GM03348 (cell line): ENCODE measurements at regions not wholly inside any gene's neighbourhood (a gene's known extent, or its start where the extent isn't known, plus 50 kb on each side); places are given as distances from the start of the nearest gene placed in this dataset.
"Not testable (repeated sequence)": the region's sequence is repeated elsewhere in the genome, so short reads cannot be mapped to it uniquely, and the experiment has no call there.

Experiments
- DNase-seq: peaks from one replicate; pipeline ENCODE4 v3.0.0; 2012; ENCODE audit warnings: low spot score

DNA sequence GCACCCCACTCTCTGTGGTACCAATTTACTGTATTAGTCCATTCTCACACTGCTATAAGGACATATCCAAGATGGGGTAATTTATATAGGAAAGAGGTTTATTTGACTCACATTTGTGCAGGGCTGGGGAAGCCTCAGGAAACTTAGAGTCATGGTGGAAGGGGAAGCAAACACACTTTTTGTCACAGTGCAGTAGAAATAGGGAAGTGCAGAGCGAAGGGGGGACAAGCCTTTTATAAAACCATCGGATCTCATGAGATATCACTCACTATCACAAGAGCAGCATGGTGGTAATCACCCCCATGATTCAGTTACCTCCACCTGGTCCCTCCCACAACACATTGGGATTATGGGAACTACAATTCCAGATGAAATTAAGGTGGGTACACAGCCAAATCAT is 766.9 kb upstream of the PCDH10 start:
- DNase-seq: no peak

DNA sequence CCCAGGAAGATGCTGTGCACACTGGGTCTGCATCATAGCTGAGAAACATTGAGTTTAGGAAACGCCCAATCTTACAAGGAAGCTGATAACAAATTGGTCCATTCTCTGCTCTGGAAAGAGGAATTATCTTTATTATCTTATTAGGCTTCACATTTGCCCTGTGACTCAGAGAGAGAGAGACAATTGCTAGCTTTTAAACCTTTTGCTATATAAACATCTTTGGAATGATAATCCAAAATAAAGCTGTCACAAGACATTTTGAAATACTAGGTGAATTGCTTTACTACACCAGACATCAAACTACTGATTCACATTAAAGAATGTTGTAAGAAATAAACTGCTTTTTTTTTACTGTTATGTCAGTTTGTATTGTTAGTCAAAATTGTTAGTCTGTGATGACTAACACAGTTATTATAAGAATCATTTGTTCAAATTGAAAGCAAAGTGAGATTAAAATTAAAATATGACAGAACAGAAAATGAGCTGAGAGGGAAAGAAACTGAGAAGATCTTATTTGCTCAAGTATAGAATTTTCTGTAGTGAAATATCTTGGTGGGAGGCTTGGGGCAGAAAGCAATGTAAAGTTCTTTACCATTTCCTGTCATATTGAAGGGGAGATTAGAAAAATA is 765.4 kb upstream of the PCDH10 start:
- no peak for DNase-seq

DNA sequence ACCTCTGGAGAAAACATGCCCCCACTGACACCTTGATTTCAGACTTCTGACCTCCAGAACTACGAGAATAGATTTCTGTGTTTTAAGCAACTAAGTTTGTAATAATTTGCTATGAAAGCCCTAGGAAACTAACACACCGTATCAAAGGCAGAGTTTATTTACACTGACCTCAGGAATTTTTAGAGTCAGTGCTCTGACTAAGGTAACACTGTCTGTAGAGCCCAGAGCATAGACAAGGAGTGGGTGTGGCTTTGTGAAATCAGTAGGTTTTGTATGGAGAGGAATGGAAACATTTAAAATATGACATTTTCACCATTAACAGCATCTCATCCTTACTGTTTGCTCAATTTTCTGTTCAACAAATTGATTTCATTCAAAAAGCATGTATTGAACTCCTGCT is 764.4 kb upstream of the PCDH10 start:
- DNase-seq: no peak

DNA sequence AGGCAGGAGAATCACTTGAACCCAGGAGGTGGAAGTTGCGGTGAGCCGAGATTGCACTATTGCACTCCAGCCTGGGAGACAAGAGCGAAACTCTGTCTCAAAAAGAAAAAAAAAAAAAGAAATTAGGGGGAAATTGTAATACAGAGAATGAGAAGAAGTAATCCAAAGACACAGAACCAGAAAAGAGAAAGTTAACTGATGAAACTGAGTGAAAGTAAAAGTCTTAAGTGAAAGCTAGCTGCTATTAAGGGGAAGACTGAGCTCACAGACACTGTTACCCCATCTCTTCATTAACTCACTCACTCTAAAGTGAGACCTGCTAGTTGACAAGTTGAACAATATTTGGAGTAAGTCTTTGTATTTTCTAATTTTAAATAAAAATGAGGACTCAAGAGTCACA is 763.0 kb upstream of the PCDH10 start:
- no peak for DNase-seq

DNA sequence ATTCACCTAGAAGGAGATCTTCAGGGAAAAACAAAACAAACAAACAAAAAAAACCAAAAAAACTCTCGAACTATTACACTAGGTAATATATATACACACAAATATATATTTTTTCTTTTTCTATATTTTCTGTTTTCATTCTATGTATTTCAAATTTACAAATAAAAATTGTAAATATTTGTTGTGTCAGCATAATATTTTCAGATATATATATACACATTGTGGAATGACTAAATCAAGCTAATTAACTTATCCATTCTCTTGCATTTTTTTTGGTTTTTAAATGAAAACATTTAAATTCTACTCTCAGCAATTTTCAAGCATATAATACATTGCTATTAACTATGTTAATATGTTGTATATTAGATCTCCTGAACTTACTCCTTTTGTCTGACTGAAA is 762.0 kb upstream of the PCDH10 start:
- DNase-seq: no peak

DNA sequence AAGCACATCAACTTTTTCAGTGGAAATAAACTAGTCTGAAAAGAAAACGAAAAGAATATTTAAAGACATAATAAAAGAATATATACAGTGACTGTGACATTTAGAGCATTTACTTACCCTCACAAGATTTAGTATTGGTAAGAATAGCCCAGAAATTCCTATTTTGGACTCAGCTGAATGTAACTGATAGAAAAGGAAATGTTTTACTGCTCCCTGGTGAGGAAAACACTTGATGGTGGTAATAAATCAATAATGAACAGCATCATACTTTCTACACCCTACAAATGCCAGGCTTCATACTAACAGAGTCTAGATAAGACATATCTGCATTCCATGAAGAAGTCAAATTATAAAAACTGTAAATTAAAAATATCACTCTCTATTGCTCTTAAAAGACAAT is 753.5 kb upstream of the PCDH10 start:
- DNase-seq: no peak

DNA sequence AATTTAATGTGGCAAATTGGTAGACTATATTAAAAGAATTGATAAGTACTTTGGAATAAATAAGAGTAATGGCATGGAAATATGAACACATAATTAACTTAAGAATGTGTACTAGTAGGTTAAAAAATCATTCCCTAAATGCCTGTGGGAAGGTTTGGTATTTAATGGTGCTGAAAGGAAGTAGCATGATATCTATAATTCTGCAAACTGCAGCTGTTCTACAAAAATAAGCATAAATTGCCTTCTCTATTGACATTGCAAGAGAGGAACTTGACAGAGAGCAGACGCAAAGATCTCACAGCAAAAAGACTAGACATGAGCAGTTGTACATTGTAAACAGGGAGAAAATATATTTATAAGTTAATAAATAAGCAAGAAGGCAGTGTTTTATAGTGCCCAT is 752.5 kb upstream of the PCDH10 start:
- DNase-seq: no peak

DNA sequence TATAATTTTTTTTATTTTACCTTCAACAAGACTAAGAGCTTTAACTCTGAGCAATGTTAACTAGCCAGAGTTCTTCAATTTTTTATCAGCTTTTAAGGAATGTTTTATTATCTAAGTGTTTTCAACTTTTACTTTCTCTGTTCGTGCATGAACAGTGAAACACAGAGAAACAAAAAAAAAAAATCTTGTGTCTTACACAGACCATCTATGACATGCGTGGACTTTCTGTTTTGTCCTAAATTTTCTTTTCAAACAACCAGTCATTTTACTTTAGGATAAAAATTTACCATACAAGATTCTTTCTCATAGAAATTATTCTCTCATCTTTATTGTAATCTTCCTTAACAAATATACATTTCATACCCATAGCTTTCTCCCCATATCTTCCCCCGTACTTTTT is 731.9 kb upstream of the PCDH10 start:
- DNase-seq: no peak

DNA sequence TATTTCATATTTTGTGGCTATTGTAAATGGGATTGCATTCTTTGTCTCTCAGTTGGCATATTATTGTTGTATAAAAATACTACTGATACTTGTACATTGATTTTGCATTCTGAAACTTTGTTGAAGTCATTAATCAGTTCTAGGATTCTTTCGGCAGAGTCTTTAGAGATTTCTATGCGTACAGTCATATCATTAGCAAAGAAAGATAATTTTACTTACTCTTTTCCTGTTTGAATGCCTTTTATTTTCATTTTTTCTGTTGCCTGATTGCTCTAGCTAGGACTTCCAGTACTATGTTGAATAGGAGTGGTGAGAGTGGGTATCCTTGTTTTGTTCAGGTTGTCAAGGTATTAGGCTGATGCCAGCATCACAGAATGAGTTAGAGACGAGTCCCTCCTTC is 722.0 kb upstream of the PCDH10 start:
- no peak for DNase-seq

DNA sequence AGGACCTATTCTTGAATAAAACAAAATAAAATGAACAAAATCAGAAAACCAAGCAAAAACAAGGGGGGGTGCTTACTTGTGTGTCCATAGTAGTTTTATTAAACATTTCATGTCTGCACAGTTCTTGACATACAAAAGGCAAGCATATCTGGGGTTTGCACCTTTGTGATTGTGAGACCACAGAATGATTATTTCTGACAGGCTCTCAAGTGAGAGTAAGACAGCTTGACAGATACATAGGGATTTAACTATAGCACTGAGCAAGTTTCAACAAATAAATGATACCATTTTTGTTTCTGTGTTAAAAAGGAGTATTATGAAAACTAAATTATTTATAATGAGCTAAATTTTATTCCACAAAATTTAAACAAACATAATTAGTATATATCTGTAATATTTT is 712.0 kb upstream of the PCDH10 start:
- no peak for DNase-seq

DNA sequence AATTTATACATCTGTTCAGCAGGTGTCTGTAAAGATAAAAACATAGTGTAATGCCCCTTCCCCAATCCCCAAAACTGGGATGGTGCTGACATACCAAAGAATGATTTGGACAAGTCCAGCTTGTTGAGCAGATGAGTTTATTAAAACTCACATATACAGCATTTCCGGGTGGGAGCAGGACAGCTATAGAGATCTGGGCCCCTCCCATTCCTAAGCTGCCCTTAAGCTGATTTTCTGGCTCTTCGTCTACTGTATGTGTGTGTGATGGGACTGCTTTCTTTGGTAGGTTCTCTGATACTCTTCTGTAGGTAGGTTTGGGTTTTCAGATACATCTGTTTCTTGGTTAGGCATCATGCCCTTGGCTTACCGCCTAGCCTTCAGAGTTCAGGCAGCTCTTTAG is 703.7 kb upstream of the PCDH10 start:
- no peak for DNase-seq

DNA sequence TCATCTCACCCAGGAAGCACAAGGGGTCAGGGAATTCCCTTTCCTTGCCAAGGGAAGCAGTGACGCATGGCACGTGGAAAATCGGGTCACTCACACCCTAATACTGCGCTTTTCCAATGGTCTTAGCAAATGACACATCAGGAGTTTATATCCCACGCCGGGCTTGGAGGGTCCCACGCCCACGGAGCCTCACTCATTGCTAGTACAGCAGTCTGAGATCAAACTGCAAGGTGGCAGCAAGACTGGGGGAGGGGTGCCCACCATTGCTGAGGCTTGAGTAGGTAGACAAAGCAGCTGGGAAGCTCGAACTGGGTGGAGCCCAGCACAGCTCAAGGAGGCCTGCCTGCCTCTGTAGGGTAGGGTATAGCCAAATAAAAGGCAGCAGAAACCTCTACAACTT is 691.1 kb upstream of the PCDH10 start:
- not testable (repeated sequence) for DNase-seq

DNA sequence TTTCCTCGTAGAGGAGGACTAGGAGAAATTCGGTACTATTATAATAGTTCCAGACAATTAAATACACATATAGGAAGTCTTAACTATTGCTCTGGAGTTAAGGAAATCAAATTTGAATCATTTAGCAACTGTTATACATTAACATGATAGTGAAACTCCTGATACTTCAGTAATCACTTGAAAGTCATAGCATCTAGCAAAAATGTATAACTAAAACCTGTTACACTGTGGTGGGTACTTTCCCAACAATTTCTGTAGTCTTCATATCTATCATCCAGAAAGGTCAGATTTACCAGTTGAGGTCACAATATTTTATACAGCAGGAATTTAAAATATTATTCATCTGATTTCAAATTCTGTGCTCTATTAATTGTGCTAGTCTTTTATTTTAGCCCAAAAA is 669.6 kb upstream of the PCDH10 start:
- no peak for DNase-seq

DNA sequence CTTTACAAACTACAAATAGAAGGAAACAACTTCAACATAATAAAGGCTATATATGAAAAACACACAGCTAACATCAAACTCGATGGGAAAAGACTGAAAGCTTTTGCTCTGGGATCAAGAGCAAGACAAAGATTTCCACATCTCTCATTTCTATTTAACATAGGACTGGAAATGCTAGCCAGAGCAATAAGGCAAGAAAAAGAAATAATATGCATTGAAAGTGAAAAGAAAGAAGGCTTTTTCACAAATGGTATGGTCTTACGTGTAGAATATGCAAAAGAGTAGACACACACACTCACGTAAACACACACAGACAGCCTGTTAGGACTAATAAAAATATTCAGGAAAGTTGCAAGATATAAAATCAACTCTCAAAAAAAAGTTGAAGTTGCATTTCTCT is 660.5 kb upstream of the PCDH10 start:
- no peak for DNase-seq

DNA sequence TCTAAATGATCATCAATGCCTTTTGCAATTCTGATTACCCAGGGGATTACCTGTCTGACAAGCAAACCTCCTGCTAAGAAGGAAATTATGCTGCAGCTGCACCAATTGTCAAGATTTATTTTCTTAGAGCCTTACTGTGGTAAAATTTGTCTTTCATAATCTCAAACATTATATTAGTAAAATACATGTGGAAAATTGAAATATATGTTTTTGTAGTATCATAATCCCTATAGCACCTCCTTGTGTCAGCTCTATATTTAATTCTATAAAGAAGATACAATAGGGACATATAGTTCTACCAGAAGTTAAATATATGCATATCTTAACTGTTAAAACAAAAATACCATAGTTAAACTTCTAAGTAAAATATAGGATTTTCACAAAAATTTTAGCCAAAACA is 655.6 kb upstream of the PCDH10 start:
- DNase-seq: no peak

DNA sequence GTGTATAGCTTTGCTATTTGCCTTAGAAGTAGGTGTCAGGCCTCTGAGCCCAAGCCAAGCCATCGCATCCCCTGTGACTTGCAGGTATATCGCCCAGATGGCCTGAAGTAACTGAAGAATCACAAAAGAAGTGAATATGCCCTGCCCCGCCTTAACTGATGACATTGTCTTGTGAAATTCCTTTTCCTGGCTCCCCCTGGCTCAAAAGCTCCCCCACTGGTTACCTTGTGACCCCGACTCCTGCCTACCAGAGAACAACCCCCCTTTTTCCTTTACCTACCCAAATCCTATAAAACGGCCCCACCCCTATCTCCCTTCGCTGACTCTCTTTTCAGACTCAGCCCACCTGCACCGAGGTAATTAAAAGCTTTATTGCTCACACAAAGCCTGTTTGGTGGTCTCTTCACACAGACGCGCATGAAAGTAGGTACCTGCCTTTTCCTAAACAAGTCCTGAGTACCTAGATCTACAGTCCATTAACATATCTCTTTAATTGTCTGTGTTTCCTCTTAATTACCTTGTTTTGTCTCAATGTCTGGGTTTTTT is 653.8 kb upstream of the PCDH10 start:
- DNase-seq: not testable (repeated sequence)

DNA sequence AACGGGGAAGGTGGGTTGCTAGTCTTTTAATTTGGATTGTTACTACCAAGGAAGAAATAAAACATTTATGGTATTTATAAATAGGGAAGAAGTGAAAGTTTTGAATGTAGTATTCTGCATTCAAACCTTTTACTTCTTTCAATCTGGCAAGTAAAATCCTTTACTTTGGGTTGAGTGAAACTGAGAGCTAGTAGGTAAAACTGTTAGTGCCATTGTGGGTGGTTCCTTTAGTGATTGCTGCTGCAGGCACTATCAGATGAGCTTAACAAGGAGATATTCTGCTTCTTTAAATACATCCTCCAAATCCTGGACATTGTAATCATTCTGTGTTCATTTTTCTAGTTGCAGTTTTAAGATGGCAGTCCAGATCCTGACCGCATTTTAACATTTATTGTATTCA is 650.9 kb upstream of the PCDH10 start:
- no peak for DNase-seq

DNA sequence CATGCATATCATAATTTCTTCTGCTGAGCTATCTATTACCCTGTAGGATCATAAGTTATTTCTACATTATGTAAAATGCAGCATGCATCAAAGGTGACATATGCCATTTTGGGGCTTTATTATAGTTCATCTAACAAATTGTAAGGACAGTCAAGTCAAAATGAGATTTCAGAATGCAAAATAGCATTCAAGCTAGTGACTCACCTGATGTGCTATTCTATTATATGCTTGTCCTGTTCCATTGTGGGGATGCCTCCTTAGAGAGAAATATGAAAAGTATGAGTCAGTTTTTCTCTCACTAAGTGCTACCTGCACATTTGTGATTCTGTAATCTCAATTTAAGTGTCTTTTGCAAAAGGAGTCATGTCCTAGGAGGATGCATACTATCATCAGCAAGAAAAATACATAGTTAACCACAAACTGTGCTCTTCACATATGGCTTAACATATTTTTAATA is 647.0 kb upstream of the PCDH10 start:
- no peak for DNase-seq

DNA sequence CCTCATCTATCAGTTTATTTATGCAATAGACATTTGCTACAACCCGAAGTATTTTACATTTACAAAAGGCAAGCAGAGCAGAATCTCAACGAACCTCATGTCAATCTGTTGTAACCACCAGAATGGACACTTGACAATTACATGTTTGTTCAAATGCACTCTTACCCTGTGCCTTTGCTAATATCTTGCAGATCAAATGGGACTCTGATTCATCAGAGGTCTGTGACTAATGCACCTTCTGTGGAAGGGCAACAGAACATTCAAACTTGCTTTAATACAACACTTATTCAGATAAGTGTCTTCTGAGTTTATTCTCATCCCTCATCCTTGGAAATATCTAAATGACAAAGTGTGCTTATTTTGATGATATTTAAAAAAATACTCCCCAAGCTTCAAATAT is 644.7 kb upstream of the PCDH10 start:
- DNase-seq: no peak

DNA sequence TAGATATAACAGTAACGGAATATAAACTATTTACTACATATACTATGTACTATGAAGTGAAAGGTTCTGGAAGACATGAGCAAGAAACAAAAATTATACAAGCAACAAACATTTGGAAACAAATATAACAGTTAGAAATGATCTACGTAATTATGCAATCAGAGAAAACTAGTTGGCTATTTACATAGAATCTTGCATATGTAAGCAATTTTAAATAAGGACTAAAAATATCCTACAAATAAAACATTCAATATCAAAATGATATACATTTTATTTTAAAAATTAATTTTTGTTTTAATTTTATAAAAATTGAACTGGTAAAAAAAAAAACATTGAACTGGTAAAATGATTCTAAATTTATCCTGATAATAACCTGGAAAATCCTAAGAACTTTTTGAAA is 642.5 kb upstream of the PCDH10 start:
- no peak for DNase-seq

DNA sequence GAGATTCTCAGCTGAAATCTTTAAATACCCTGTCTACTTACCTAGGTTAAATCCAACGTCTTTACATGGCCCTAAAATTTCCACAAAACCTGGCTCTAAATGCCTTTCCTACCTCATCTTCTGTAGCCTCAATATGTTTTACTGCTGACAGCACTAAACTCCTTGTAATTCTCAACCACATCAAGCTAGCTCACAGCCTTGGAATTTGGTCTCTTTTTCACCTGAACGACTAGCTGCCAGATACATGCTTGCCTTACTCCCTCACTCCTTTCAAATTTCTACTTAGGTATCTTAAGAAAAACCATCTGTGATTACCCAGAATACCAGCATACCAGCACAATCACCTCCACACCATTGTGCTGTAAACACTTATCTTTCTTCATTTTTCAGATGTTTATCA is 635.6 kb upstream of the PCDH10 start:
- DNase-seq: no peak

DNA sequence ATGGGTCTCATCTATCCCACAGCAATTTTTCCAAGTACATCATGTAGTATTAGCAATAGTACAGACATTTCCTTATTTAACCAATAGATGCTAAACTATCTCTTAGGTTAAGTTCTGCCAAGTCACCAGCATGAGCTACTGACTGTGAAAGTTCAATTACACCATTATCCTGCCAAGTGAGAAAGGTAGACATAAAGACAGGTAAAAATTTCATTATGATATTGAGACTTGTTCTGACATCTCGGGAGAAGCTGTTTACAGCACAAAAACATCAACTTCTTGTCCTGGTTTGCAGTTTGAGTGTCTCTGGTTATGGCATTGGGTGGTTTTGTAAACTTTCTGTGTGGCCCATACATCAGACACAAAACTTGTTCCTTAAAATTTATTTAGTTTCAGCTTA is 622.4 kb upstream of the PCDH10 start:
- DNase-seq: no peak

DNA sequence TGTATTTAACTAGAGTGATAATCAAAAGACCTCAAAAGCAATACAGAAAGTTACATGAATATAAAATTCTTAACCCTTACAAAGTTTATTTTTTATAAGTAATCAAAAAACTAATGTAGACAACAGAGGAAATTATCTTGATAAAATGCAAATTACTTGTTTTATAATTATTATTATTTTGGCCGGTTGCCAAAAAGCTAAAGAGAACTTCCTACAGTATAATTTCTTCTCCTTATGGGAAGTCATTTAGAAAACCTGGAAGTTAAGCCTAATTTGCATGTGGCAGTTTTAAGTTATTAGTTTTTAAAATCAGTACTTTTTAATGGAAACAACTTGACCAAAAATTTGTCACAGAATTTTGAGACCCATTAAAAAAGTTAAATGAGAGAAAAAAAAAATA is 621.3 kb upstream of the PCDH10 start:
- no peak for DNase-seq

DNA sequence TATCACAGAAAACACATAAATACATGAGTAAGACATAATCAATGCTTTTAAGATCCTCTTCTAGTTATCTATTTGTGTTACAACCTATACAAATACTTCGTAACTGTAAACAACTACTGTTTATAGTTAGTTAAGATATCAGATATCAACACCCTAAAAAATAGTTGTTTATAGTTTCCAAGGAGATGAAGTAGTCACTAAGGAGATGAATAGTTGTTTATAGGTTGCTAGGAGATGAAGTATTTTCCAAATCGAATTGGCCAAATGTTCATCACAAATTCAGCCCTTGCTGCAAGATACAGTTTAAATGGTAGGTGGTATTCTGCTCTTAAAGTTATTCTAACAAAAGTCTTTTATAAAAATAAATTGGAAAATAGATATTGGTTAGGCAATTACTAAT is 618.2 kb upstream of the PCDH10 start:
- DNase-seq: no peak

DNA sequence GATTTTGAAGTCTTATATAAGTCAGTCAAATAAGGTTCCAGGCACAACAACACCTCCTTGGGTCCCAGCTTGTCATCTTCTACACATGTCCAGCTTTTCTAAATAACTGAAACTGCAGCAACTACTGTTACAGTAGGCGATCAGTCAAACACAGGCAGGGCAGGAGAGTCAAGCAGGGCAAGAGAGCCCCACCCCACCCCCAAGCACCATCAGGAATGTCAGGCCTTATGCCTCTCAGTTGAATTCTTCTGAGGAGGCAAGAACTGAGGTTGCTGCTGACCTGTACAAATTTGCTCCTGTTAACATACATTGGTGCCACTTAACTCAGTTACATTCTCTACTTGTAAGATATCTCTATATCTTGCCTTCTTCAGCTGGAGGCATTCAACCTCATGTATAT is 608.8 kb upstream of the PCDH10 start:
- no peak for DNase-seq
